ENCODE measurements at regions not wholly inside any gene's neighbourhood (a gene's known extent, or its start where the extent isn't known, plus 50 kb on each side); places are given as distances from the start of the nearest gene placed in this dataset.

DNA sequence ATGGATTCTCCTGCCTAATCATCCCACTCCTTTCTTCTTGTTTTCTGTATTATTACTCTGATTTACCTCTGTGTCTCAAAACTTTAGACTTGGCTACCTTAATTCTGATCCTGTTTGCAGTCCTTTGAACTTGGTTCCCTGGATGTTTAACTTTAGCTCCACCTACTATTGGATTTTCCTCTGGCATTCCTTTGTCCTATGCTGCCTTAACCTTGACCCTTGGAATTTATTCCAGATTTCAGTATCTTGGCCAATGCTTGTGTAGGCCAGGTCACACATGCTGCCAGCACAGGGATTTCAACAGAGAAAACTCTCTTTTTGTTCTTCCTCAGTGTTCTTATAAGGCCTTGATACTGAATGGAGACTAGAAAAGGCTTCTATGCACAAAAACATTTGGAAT lies 65.0 kb upstream of the DNAJC19 start:
- TF ChIP-seq, protein P1, sequence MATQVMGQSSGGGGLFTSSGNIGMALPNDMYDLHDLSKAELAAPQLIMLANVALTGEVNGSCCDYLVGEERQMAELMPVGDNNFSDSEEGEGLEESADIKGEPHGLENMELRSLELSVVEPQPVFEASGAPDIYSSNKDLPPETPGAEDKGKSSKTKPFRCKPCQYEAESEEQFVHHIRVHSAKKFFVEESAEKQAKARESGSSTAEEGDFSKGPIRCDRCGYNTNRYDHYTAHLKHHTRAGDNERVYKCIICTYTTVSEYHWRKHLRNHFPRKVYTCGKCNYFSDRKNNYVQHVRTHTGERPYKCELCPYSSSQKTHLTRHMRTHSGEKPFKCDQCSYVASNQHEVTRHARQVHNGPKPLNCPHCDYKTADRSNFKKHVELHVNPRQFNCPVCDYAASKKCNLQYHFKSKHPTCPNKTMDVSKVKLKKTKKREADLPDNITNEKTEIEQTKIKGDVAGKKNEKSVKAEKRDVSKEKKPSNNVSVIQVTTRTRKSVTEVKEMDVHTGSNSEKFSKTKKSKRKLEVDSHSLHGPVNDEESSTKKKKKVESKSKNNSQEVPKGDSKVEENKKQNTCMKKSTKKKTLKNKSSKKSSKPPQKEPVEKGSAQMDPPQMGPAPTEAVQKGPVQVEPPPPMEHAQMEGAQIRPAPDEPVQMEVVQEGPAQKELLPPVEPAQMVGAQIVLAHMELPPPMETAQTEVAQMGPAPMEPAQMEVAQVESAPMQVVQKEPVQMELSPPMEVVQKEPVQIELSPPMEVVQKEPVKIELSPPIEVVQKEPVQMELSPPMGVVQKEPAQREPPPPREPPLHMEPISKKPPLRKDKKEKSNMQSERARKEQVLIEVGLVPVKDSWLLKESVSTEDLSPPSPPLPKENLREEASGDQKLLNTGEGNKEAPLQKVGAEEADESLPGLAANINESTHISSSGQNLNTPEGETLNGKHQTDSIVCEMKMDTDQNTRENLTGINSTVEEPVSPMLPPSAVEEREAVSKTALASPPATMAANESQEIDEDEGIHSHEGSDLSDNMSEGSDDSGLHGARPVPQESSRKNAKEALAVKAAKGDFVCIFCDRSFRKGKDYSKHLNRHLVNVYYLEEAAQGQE (IDR thresholded peaks at IDR 0.05; ENCODE audit: insufficient read depth in 1 of 2, low read depth in 2 of 2, low read length in 2 of 2), result no peak
- no peak for TF ChIP-seq TAF1 (IDR thresholded peaks at IDR 0.05; ENCODE audit: borderline replicate concordance, insufficient read depth, low read length)
- TF ChIP-seq POLR2AphosphoS5 (IDR thresholded peaks at IDR 0.05; ENCODE audit: low read depth, low read length), result no peak
- TF ChIP-seq SIN3A (IDR thresholded peaks at IDR 0.05; ENCODE audit: borderline replicate concordance, insufficient read depth, low read length), result no peak
- no peak for TF ChIP-seq FOXP2 (optimal IDR thresholded peaks at IDR 0.05; ENCODE audit: borderline replicate concordance, extremely low read depth, extremely low read length, insufficient read depth)

DNA sequence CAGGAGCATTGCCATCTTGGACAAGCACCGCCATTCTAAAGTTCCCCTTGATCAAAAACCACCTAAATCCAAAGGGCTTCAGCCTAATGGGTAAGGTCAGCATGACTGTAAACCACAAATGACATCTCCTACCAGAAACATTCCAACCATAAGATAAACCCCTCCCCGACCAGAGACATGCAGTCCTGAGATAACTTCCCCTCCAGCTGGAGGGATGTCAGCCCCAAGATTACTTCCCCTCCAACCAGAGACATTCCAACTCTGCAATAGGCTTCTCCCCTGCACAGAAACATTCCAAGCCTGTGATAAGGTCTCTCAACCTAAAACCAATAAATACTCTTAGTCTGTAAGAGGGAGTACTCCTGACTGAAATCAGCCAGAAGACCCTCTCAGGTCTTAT lies 62.7 kb upstream of the DNAJC19 start:
- no peak for TF ChIP-seq POLR2AphosphoS5 (IDR thresholded peaks at IDR 0.05; ENCODE audit: low read depth, low read length)
- no peak for TF ChIP-seq FOXP2 (optimal IDR thresholded peaks at IDR 0.05; ENCODE audit: borderline replicate concordance, extremely low read depth, extremely low read length, insufficient read depth)
- TF ChIP-seq SIN3A (IDR thresholded peaks at IDR 0.05; ENCODE audit: borderline replicate concordance, insufficient read depth, low read length), result no peak
- TF ChIP-seq TAF1 (IDR thresholded peaks at IDR 0.05; ENCODE audit: borderline replicate concordance, insufficient read depth, low read length), result no peak
- TF ChIP-seq, protein P1 (IDR thresholded peaks at IDR 0.05; ENCODE audit: insufficient read depth in 1 of 2, low read depth in 2 of 2, low read length in 2 of 2), result no peak

DNA sequence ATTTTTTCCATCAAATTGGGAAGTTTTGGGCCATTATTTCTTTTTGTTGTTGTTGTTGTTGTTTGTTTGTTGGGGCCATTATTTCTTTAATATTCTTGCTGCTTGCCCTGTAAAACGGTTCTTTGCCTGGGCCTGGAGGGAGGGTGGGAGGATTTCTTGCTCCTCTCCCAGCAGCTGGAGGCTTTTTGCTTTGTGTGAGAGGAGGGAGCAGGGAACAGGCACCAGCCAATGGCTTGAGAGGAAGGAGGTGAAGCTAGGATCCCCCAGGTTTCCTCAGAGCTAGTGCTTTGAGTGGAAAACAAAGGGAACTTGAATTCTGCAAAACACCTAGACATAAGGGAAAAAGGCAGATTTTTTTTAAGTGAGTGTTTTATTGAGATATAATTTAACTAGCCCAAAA lies 61.2 kb upstream of the DNAJC19 start:
- no peak for TF ChIP-seq SIN3A (IDR thresholded peaks at IDR 0.05; ENCODE audit: borderline replicate concordance, insufficient read depth, low read length)
- TF ChIP-seq TAF1 (IDR thresholded peaks at IDR 0.05; ENCODE audit: borderline replicate concordance, insufficient read depth, low read length), result no peak
- no peak for TF ChIP-seq FOXP2 (optimal IDR thresholded peaks at IDR 0.05; ENCODE audit: borderline replicate concordance, extremely low read depth, extremely low read length, insufficient read depth)
- TF ChIP-seq, protein P1 (IDR thresholded peaks at IDR 0.05; ENCODE audit: insufficient read depth in 1 of 2, low read depth in 2 of 2, low read length in 2 of 2), result no peak
- TF ChIP-seq POLR2AphosphoS5 (IDR thresholded peaks at IDR 0.05; ENCODE audit: low read depth, low read length), result no peak

DNA sequence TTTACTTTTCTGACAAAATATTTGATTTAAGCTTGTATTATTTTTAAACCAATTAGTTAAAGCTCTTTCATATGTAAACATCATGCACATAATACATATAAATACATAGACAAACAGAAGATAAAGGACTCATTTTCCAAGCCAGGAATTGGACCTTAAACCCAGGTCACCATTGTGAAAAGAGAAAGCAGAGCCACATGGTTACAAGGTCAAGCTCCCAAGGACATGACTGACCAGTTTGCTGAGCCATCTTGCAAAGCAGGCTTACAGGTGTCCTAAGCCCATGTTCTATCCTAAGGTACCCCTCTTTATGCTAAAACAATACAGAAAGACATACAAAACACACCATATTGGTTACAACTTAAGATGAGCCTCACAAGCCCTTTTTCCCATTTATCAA lies 50.5 kb upstream of the DNAJC19 start:
- no peak for TF ChIP-seq SIN3A (IDR thresholded peaks at IDR 0.05; ENCODE audit: borderline replicate concordance, insufficient read depth, low read length)
- TF ChIP-seq POLR2AphosphoS5 (IDR thresholded peaks at IDR 0.05; ENCODE audit: low read depth, low read length), result no peak
- no peak for TF ChIP-seq FOXP2 (optimal IDR thresholded peaks at IDR 0.05; ENCODE audit: borderline replicate concordance, extremely low read depth, extremely low read length, insufficient read depth)
- TF ChIP-seq, protein P1 (IDR thresholded peaks at IDR 0.05; ENCODE audit: insufficient read depth in 1 of 2, low read depth in 2 of 2, low read length in 2 of 2), result no peak
- TF ChIP-seq TAF1 (IDR thresholded peaks at IDR 0.05; ENCODE audit: borderline replicate concordance, insufficient read depth, low read length), result no peak

Data from PFSK-1 (cell line).